Activated CD4-positive, CD25-positive, alpha-beta regulatory T cell (primary cell): ENCODE measurements at regions not wholly inside any gene's neighbourhood (a gene's known extent, or its start where the extent isn't known, plus 50 kb on each side); places are given as distances from the start of the nearest gene placed in this dataset.

Source experiments
- DNase-seq, 4 experiments: peaks; one replicate each; lab custom pipeline; 2025; lab: John Stamatoyannopoulos, UW

- DNase-seq: no peak
These were observed 218.6 kb downstream of the SPTSSA start for GRCh38 chr14:34243401-34243800.

- DNase-seq: no peak
These were observed 219.0 kb downstream of the SPTSSA start for GRCh38 chr14:34243001-34243400.

GRCh38 chr14:34241185-34241711 lies 220.8 kb downstream of the SPTSSA start:
- DNase-seq: no peak

GRCh38 chr14:34238610-34239009 lies 223.4 kb downstream of the SPTSSA start:
- DNase-seq: no peak

GRCh38 chr14:34237677-34238076 lies 224.4 kb downstream of the SPTSSA start:
- DNase-seq: no peak

- no peak for DNase-seq
These were observed 225.0 kb downstream of the SPTSSA start for GRCh38 chr14:34237081-34237480.

- no peak for DNase-seq
These were observed 226.3 kb downstream of the SPTSSA start for GRCh38 chr14:34235643-34236300.

- DNase-seq: no peak
These were observed 227.8 kb downstream of the SPTSSA start for GRCh38 chr14:34234258-34234657.

GRCh38 chr14:34233619-34234018 lies 228.4 kb downstream of the SPTSSA start:
- DNase-seq: no peak

GRCh38 chr14:34232790-34233189 lies 229.2 kb downstream of the SPTSSA start:
- DNase-seq: no peak

- DNase-seq: no peak
These were observed 230.4 kb downstream of the SPTSSA start for GRCh38 chr14:34231626-34232025.

- DNase-seq: no peak
These were observed 232.9 kb downstream of the SPTSSA start for GRCh38 chr14:34229140-34229539.

- DNase-seq: no peak
These were observed 233.4 kb downstream of the SPTSSA start for GRCh38 chr14:34228650-34228976.

GRCh38 chr14:34227834-34228649 lies 234.0 kb downstream of the SPTSSA start:
- DNase-seq: no peak

- DNase-seq: no peak
These were observed 237.8 kb downstream of the SPTSSA start for GRCh38 chr14:34224221-34224620.

GRCh38 chr14:34223373-34224148 lies 238.5 kb downstream of the SPTSSA start:
- no peak for DNase-seq

GRCh38 chr14:34222867-34223266 lies 239.2 kb downstream of the SPTSSA start:
- DNase-seq: no peak

- no peak for DNase-seq
These were observed 239.9 kb downstream of the SPTSSA start for GRCh38 chr14:34222122-34222521.

GRCh38 chr14:34220921-34221320 lies 241.1 kb downstream of the SPTSSA start:
- DNase-seq: no peak

GRCh38 chr14:34220378-34220706 lies 241.7 kb downstream of the SPTSSA start:
- DNase-seq: no peak

GRCh38 chr14:34219661-34220377 lies 242.2 kb downstream of the SPTSSA start:
- DNase-seq: no peak

- no peak for DNase-seq
These were observed 243.2 kb downstream of the SPTSSA start for GRCh38 chr14:34218881-34219280.
